Loucy (cell line): ENCODE measurements at regions not wholly inside any gene's neighbourhood (a gene's known extent, or its start where the extent isn't known, plus 50 kb on each side); places are given as distances from the start of the nearest gene placed in this dataset.

Experiments used
- H2AFZ ChIP-seq: fragments of 200-600 bp; sonication (generic); 2 replicates; pipeline ENCODE4 v1.6.0; 2016; ENCODE audit warnings: antibody characterized with exemption, mild to moderate bottlenecking, low read length, moderate library complexity
- H3F3A ChIP-seq: fragments of 200-600 bp; 2 replicates; pipeline ENCODE4 v1.6.0; 2016; ENCODE audit warnings: antibody characterized with exemption, low read depth, mild to moderate bottlenecking
- H3K27me3 ChIP-seq: fragments of 200-600 bp; sonication (generic); 2 replicates; pipeline ENCODE4 v1.6.1; 2014; ENCODE audit warnings: low read length, mild to moderate bottlenecking; ENCODE audit not compliant: insufficient read depth, poor library complexity, severe bottlenecking
- H3K36me3 ChIP-seq: fragments of 200-600 bp; sonication (generic); 2 replicates; pipeline ENCODE4 v1.6.1; 2016; ENCODE audit warnings: low read length; ENCODE audit not compliant: insufficient read depth
- H3K4me1 ChIP-seq: fragments of 200-600 bp; sonication (generic); 2 replicates; pipeline ENCODE4 v1.5.1; 2014; ENCODE audit warnings: low read length, mild to moderate bottlenecking; ENCODE audit not compliant: insufficient read depth, poor library complexity, severe bottlenecking
- H3K4me2 ChIP-seq: fragments of 200-600 bp; sonication (generic); 2 replicates; pipeline ENCODE4 v1.6.0; 2014; ENCODE audit warnings: antibody characterized with exemption, low read length, low read depth, mild to moderate bottlenecking; ENCODE audit not compliant: poor library complexity, severe bottlenecking
- H3K4me3 ChIP-seq: fragments of 200-600 bp; sonication (generic); 2 replicates; pipeline ENCODE4 v1.5.1; 2014; ENCODE audit warnings: low read length, mild to moderate bottlenecking, mixed read lengths; ENCODE audit not compliant: poor library complexity, severe bottlenecking
- H3K79me2 ChIP-seq: fragments of 200-600 bp; sonication (generic); 2 replicates; pipeline ENCODE4 v1.6.1; 2014; ENCODE audit warnings: low read length; ENCODE audit not compliant: insufficient read depth
- H3K9ac ChIP-seq: fragments of 200-600 bp; sonication (generic); 2 replicates; pipeline ENCODE4 v1.6.0; 2014; ENCODE audit warnings: mild to moderate bottlenecking, low read depth, low read length, moderate library complexity; ENCODE audit not compliant: poor library complexity, severe bottlenecking
- H3K9me2 ChIP-seq: fragments of 200-600 bp; sonication (generic); replicated peaks from 2 replicates; pipeline ENCODE4 v1.6.1; 2016; ENCODE audit warnings: low read depth, low read length, mixed read lengths
- H3K9me3 ChIP-seq: fragments of 200-600 bp; sonication (generic); 2 replicates; pipeline ENCODE4 v1.6.1; 2014; ENCODE audit warnings: mild to moderate bottlenecking, antibody characterized with exemption, low read length, low read depth; ENCODE audit not compliant: insufficient read depth
- H4K20me1 ChIP-seq: fragments of 200-600 bp; sonication (generic); 2 replicates; pipeline ENCODE4 v1.6.0; 2014; ENCODE audit warnings: antibody characterized with exemption, low read length, mild to moderate bottlenecking; ENCODE audit not compliant: insufficient read depth, poor library complexity, severe bottlenecking
- CTCF ChIP-seq: fragments of 200-600 bp; sonication (generic); conservative IDR thresholded peaks from 2 replicates; pipeline ENCODE4 v1.5.1; 2014; ENCODE audit warnings: mild to moderate bottlenecking, antibody characterized with exemption, low read length
- EZH2phosphoT487 ChIP-seq: fragments of 200-600 bp; IDR thresholded peaks from 2 replicates; pipeline ENCODE4 v1.6.1; 2018; ENCODE audit warnings: antibody characterized with exemption, mild to moderate bottlenecking, moderate library complexity, borderline replicate concordance

DNA sequence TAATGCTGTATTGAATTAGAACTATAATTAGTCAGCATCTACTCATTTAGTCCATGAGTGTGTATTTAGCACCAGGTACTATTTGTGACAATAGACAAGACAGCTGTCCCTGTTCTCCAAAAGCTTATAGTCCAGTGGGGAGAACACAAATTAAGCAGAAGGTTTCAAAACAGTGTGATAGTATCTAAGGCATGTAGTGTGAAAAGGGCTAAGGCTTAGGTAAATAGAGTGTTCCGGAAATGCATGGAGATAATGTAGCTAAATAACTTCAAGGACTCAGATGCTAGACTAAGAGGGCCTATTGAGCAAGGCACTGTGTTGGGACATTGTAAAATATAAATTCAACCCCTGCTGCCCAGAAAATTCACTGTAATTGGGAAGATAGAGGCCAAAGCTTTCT, 144.1 kb upstream of the MIR17HG start:
- Histone ChIP-seq H3K4me3 (no peak overlapping the region), H3K79me2 (no peaks in the 10 kb centered on the region), H3K4me2 (no peak overlapping the region), H2AFZ (no peak overlapping the region), H3K4me1 (no peaks in the 10 kb centered on the region), H4K20me1 (no peaks in the 10 kb centered on the region), H3F3A (no peaks in the 10 kb centered on the region), H3K9ac (no peak overlapping the region), H3K9me3 (no peaks in the 10 kb centered on the region), H3K36me3 (no peaks in the 10 kb centered on the region), H3K9me2 (no peaks in the 10 kb centered on the region), H3K27me3 (no peaks in the 10 kb centered on the region)
- no peak for TF ChIP-seq CTCF
- no peak for TF ChIP-seq EZH2phosphoT487

DNA sequence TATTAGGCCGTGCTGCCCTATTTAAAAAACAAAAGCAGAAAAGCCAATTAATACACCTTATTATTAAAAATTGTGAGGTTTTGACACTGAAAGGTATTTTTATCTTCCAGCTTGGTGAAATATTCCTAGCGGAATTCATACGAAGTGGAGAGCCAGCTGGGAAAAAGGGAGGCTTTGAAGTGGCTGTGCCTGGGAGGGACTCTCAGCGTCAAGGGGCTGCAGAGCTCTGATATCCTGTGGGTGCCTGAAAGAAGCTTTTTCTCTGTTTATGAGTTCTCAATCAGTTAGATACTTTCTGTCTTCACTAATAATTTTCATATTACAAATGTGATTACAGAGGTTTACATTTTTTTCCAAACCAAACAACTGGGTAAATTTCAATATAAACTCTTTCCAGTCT, 140.2 kb upstream of the MIR17HG start:
- Histone ChIP-seq H4K20me1 (no peaks in the 10 kb centered on the region), H3K9ac (no peak overlapping the region), H3K9me3 (no peaks in the 10 kb centered on the region), H3K4me1 (no peaks in the 10 kb centered on the region), H3K4me2 (no peak overlapping the region), H3K4me3 (no peak overlapping the region), H3K36me3 (no peaks in the 10 kb centered on the region), H3K27me3 (no peaks in the 10 kb centered on the region), H2AFZ (no peak overlapping the region), H3F3A (no peaks in the 10 kb centered on the region), H3K79me2 (no peaks in the 10 kb centered on the region), H3K9me2 (no peaks in the 10 kb centered on the region)
- TF ChIP-seq CTCF (no peak), EZH2phosphoT487 (no peak)

GRCh38 chr13:91211510-91211909, 136.0 kb upstream of the MIR17HG start:
- no peaks in the 10 kb centered on the region for H3K4me1 ChIP-seq
- H3K4me2 ChIP-seq = no peak overlapping the region
- H3K27me3 ChIP-seq = no peaks in the 10 kb centered on the region
- H3K9me3 ChIP-seq = no peaks in the 10 kb centered on the region
- H4K20me1 ChIP-seq = no peaks in the 10 kb centered on the region
- TF ChIP-seq CTCF (no peak), EZH2phosphoT487 (no peak)
- no peaks in the 10 kb centered on the region for H3K9me2 ChIP-seq
- no peaks in the 10 kb centered on the region for H3K36me3 ChIP-seq
- H2AFZ ChIP-seq = no peak overlapping the region
- no peak overlapping the region for H3K9ac ChIP-seq
- H3K4me3 ChIP-seq = no peak overlapping the region
- H3F3A ChIP-seq = no peaks in the 10 kb centered on the region
- H3K79me2 ChIP-seq = no peaks in the 10 kb centered on the region
